ENCODE measurements at regions not wholly inside any gene's neighbourhood (a gene's known extent, or its start where the extent isn't known, plus 50 kb on each side); places are given as distances from the start of the nearest gene placed in this dataset.

GRCh38 chr3:73214846-73215245 lies 153.4 kb downstream of the EBLN2 start (continued):
- no peak for TF ChIP-seq ZBTB33 (IDR thresholded peaks at IDR 0.05)

- H3K36me3 ChIP-seq (ENCODE audit: control insufficient read depth in 4 of 4, insufficient read depth in 3 of 4, low read depth in 1 of 4, low read length in 3 of 4) = no peaks in the 10 kb centered on the region
- H3K4me3 ChIP-seq (ENCODE audit: low read depth in 1 of 3, low read length in 3 of 3) = no peak overlapping the region
- H3K4me1 ChIP-seq (ENCODE audit: control insufficient read depth in 4 of 4, insufficient read depth in 4 of 4, low read length in 3 of 4) = no peaks in the 10 kb centered on the region
- H3K9ac ChIP-seq (ENCODE audit: low read depth in 1 of 2, low read length in 2 of 2) = no peak overlapping the region
- H3K27ac ChIP-seq (ENCODE audit: low read depth in 1 of 2, low read length in 2 of 2) = no peak overlapping the region
- no peak for DNase-seq (ENCODE audit: low spot score)
- H3K27me3 ChIP-seq (ENCODE audit: control insufficient read depth in 4 of 4, insufficient read depth in 4 of 4, low read length in 3 of 4) = no peaks in the 10 kb centered on the region
- whole genome bisulfite sequencing = 81% methylated on average over 1 of the region's 1 CpG
- no peak for TF ChIP-seq JUND (IDR thresholded peaks at IDR 0.05)
- no peak for TF ChIP-seq RAD21 (IDR thresholded peaks at IDR 0.05)
- TF ChIP-seq, protein P1, sequence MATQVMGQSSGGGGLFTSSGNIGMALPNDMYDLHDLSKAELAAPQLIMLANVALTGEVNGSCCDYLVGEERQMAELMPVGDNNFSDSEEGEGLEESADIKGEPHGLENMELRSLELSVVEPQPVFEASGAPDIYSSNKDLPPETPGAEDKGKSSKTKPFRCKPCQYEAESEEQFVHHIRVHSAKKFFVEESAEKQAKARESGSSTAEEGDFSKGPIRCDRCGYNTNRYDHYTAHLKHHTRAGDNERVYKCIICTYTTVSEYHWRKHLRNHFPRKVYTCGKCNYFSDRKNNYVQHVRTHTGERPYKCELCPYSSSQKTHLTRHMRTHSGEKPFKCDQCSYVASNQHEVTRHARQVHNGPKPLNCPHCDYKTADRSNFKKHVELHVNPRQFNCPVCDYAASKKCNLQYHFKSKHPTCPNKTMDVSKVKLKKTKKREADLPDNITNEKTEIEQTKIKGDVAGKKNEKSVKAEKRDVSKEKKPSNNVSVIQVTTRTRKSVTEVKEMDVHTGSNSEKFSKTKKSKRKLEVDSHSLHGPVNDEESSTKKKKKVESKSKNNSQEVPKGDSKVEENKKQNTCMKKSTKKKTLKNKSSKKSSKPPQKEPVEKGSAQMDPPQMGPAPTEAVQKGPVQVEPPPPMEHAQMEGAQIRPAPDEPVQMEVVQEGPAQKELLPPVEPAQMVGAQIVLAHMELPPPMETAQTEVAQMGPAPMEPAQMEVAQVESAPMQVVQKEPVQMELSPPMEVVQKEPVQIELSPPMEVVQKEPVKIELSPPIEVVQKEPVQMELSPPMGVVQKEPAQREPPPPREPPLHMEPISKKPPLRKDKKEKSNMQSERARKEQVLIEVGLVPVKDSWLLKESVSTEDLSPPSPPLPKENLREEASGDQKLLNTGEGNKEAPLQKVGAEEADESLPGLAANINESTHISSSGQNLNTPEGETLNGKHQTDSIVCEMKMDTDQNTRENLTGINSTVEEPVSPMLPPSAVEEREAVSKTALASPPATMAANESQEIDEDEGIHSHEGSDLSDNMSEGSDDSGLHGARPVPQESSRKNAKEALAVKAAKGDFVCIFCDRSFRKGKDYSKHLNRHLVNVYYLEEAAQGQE (IDR thresholded peaks at IDR 0.05) = no peak
- TF ChIP-seq RXRA (IDR thresholded peaks at IDR 0.05) = no peak
- no peak for TF ChIP-seq HNF4A (conservative IDR thresholded peaks at IDR 0.05)
- TF ChIP-seq CTCF (IDR thresholded peaks at IDR 0.05; ENCODE audit: low read depth, low read length, missing input control) = no peak
- TF ChIP-seq HNF4G (IDR thresholded peaks at IDR 0.05) = no peak
- TF ChIP-seq FOXA2 (IDR thresholded peaks at IDR 0.05) = no peak
- TF ChIP-seq YY1 (IDR thresholded peaks at IDR 0.05) = no peak
- TF ChIP-seq, protein P2, sequence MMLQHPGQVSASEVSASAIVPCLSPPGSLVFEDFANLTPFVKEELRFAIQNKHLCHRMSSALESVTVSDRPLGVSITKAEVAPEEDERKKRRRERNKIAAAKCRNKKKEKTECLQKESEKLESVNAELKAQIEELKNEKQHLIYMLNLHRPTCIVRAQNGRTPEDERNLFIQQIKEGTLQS (IDR thresholded peaks at IDR 0.05) = no peak
- TF ChIP-seq FOXA1 (IDR thresholded peaks at IDR 0.05) = no peak
- TF ChIP-seq ZBTB33 (IDR thresholded peaks at IDR 0.05) = no peak
- TF ChIP-seq SP1 (IDR thresholded peaks at IDR 0.05) = no peak
- TF ChIP-seq TAF1 (conservative IDR thresholded peaks at IDR 0.05) = no peak
- no peak for TF ChIP-seq EGR1 (IDR thresholded peaks at IDR 0.05; ENCODE audit: low read depth in 2 of 2)
- TF ChIP-seq MAX (IDR thresholded peaks at IDR 0.05) = no peak
- TF ChIP-seq NR2F2 (IDR thresholded peaks at IDR 0.05) = no peak
- TF ChIP-seq GABPA (IDR thresholded peaks at IDR 0.05 in 1 of 2, conservative IDR thresholded peaks at IDR 0.05 in 1 of 2) = no peak
- H3K9me3 ChIP-seq (ENCODE audit: control insufficient read depth in 4 of 4, low read length in 3 of 4) = no peaks in the 10 kb centered on the region
Measured at GRCh38 chr3:73215281-73215680, 153.8 kb downstream of the EBLN2 start.

Measured in liver (tissue), 8 donors.